MG63 (cell line): ENCODE measurements at regions not wholly inside any gene's neighbourhood (a gene's known extent, or its start where the extent isn't known, plus 50 kb on each side); places are given as distances from the start of the nearest gene placed in this dataset.

Source experiments
- DNase-seq: peaks from one replicate; pipeline ENCODE4 v3.0.0-alpha.2; 2020
- H3K27me3 ChIP-seq: fragments of 250-450 bp; sonication (Bioruptor Pico); 2 replicates; pipeline ENCODE4 v1.5.1; 2020; ENCODE audit warnings: mild to moderate bottlenecking, moderate library complexity
- H3K36me3 ChIP-seq: fragments of 250-450 bp; sonication (Bioruptor Pico); 2 replicates; pipeline ENCODE4 v1.5.1; 2020; ENCODE audit warnings: mild to moderate bottlenecking, moderate library complexity
- H3K4me3 ChIP-seq: fragments of 250-450 bp; sonication (Bioruptor Pico); 2 replicates; pipeline ENCODE4 v1.5.1; 2020; ENCODE audit warnings: mild to moderate bottlenecking, moderate library complexity
- H3K9me3 ChIP-seq: fragments of 250-450 bp; sonication (Bioruptor Pico); 2 replicates; pipeline ENCODE4 v1.5.1; 2020; ENCODE audit warnings: mild to moderate bottlenecking, moderate library complexity

- no peak overlapping the region for H3K4me3 ChIP-seq
- no peaks in the 10 kb centered on the region for H3K36me3 ChIP-seq
- H3K9me3 ChIP-seq, result peaks cover 13% of the 10 kb centered on the region
- H3K27me3 ChIP-seq, result no peaks in the 10 kb centered on the region
- peak; percentile 58 for DNase-seq
Measured at GRCh38 chr4:53682196-53682595, 90.9 kb upstream of the LNX1 start.

GRCh38 chr4:53680598-53680997 lies 89.3 kb upstream of the LNX1 start:
- Histone ChIP-seq H3K36me3 (no peaks in the 10 kb centered on the region), H3K4me3 (no peak overlapping the region), H3K9me3 (peaks cover 17% of the 10 kb centered on the region), H3K27me3 (no peaks in the 10 kb centered on the region)
- no peak for DNase-seq

DNA sequence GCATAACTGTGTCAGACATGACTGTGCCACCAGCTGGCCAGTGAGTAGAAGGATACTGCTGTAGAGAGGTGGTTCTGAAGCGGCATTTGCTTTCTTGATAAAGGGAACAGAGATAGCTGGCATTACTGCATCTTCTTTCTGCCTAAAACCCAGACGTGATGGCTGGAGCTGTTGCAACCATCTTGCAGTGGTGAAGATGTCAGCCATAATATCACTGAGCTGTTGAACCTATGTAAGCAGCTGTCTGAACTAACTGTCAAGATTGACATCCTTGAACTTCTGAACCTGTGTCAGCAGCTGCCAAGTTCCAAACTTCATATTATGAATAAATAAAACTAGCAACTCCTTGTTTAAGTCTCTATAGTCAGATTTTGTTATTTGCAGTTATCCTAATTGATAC lies 88.9 kb upstream of the LNX1 start:
- H3K9me3 ChIP-seq, result peaks cover 17% of the 10 kb centered on the region
- no peak overlapping the region for H3K4me3 ChIP-seq
- H3K36me3 ChIP-seq, result no peaks in the 10 kb centered on the region
- no peak for DNase-seq
- no peaks in the 10 kb centered on the region for H3K27me3 ChIP-seq

- H3K9me3 ChIP-seq, result peaks cover 17% of the 10 kb centered on the region
- no peaks in the 10 kb centered on the region for H3K27me3 ChIP-seq
- DNase-seq, result no peak
- H3K4me3 ChIP-seq, result no peak overlapping the region
- H3K36me3 ChIP-seq, result no peaks in the 10 kb centered on the region
Measured at GRCh38 chr4:53676402-53676871, 85.2 kb upstream of the LNX1 start.

DNA sequence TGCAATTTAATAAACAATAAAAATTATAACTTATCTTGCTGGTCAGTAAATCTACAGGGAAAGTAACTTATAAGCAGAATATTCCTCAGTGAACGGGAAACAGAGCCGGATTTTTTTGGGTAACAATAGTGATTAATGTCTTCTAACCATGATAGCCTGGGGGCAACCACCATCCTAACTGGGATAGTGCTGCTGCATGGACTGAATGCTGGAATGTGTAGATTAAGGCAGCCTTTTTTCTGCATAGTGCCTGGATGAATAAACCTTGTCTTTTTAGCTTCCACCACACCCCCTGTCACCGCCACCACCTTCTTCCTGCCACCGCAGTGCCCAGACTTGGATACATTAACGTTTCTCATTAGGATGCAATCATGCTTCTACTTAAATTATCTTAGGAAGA lies 83.6 kb upstream of the LNX1 start:
- H3K27me3 ChIP-seq, result no peaks in the 10 kb centered on the region
- H3K4me3 ChIP-seq, result no peak overlapping the region
- no peak for DNase-seq
- peaks cover 10% of the 10 kb centered on the region for H3K9me3 ChIP-seq
- no peaks in the 10 kb centered on the region for H3K36me3 ChIP-seq

DNA sequence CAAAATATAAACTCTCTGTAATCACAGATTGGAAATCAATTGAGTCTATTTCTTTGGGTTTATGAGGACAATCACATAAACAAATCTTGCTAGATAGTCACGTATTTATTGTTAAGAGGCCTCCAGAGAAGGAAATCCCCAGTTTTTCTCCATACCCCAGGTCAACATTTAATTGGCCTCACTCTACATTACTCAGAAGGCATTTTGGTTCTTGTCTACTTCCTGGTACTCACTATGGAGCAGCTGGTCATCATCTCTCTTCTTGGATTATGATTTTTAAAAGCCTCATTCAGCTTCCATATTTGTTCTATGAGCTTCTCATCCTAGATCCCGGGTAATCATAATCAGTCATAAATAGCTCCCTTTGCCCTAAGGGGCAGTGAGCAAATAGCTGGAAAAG lies 81.6 kb upstream of the LNX1 start:
- Histone ChIP-seq H3K9me3 (peaks cover 15% of the 10 kb centered on the region), H3K36me3 (no peaks in the 10 kb centered on the region), H3K27me3 (no peaks in the 10 kb centered on the region), H3K4me3 (no peak overlapping the region)
- no peak for DNase-seq

- no peaks in the 10 kb centered on the region for H3K27me3 ChIP-seq
- DNase-seq, result no peak
- H3K4me3 ChIP-seq, result no peak overlapping the region
- no peaks in the 10 kb centered on the region for H3K36me3 ChIP-seq
- H3K9me3 ChIP-seq, result peaks cover 19% of the 10 kb centered on the region
Measured at GRCh38 chr4:53671757-53672156, 80.5 kb upstream of the LNX1 start.

DNA sequence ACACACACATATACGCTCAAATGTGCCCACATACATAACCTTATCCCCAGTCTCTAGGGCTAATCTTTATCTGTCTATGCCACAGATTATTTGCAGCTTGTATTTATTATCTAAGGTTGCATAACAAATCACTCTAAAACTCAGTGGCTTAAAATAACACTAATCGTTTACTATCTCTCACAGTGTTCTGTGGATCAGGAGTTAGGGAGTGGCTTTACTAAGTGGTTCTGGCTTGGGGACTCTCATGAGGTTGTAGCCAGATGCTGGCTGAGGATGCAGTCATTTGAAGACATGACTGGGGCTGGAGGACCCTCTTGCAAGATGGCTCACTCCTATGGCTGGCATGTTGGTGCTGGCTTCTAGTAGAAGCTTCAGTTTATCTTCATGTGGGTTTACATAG lies 68.5 kb upstream of the LNX1 start:
- Histone ChIP-seq H3K36me3 (no peaks in the 10 kb centered on the region), H3K4me3 (no peak overlapping the region), H3K27me3 (no peaks in the 10 kb centered on the region), H3K9me3 (peaks cover 6% of the 10 kb centered on the region)
- DNase-seq, result no peak

GRCh38 chr4:53659112-53659511 lies 67.8 kb upstream of the LNX1 start:
- Histone ChIP-seq H3K4me3 (no peak overlapping the region), H3K27me3 (no peaks in the 10 kb centered on the region)

GRCh38 chr4:53658029-53658428 lies 66.7 kb upstream of the LNX1 start:
- Histone ChIP-seq H3K27me3 (no peaks in the 10 kb centered on the region), H3K4me3 (no peak overlapping the region), H3K9me3 (no peaks in the 10 kb centered on the region), H3K36me3 (no peaks in the 10 kb centered on the region)
- no peak for DNase-seq

More at GRCh38 chr4:53659112-53659511, 67.8 kb upstream of the LNX1 start:
- no peaks in the 10 kb centered on the region for H3K36me3 ChIP-seq
- no peak for DNase-seq
- H3K9me3 ChIP-seq, result no peaks in the 10 kb centered on the region

DNA sequence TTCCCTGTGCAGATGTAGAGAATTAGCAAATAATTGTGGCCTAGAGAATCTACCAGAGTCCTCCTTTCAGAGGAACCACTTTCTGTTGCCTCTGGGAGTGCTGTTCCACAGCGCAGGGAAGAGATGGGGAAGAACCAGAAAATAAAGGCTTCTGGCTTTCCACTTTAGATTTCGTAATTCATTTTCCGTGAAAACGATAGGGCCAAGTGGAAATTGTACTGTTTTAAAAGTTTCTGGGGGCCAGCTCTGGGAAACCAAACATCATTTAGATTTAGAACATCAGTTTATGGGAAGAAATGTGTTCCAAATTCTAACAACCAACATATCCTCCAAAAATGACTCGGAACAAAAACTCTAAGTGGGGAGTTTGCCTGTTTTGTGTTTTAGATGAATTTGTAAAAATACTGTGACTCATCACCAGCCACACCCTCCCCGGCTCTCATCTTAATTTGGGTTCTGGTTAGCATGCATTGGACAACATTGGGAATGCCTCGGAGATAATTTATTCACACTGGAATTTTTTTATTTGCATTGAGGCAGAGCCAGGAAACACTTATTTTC lies 65.2 kb upstream of the LNX1 start:
- DNase-seq, result peak; percentile 62
- Histone ChIP-seq H3K9me3 (no peaks in the 10 kb centered on the region), H3K36me3 (no peaks in the 10 kb centered on the region), H3K4me3 (no peak overlapping the region), H3K27me3 (no peaks in the 10 kb centered on the region)

DNA sequence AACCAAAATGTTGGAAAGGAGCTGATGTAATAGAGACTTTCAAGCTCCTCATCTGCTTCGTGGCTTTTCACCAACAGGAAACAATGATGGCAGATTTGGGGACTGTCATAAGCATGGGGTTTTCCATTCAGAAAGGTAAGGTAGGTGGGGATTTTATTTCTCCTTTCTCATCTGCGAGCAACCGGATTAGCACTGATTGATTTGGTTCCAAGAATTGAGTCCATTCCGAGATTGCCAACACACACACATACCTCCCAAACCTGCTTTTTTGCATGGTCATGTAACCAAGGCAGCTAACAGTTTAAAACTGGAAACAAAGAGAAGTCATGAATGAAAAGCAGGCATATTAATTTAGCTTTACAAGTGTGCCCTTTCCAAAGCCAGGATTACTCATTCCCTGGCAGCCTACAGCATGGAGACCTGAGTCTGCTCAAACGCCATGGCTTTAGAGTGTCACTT lies 63.0 kb upstream of the LNX1 start:
- peak; percentile 96 for DNase-seq

GRCh38 chr4:53653484-53654053 lies 62.3 kb upstream of the LNX1 start:
- no peaks in the 10 kb centered on the region for H3K36me3 ChIP-seq
- H3K4me3 ChIP-seq, result no peak overlapping the region
- no peaks in the 10 kb centered on the region for H3K9me3 ChIP-seq
- DNase-seq, result peak; percentile 27
- H3K27me3 ChIP-seq, result no peaks in the 10 kb centered on the region

More for the DNA sequence above, 63.0 kb upstream of the LNX1 start:
- Histone ChIP-seq H3K27me3 (no peaks in the 10 kb centered on the region), H3K36me3 (no peaks in the 10 kb centered on the region), H3K4me3 (no peak overlapping the region), H3K9me3 (no peaks in the 10 kb centered on the region)

DNA sequence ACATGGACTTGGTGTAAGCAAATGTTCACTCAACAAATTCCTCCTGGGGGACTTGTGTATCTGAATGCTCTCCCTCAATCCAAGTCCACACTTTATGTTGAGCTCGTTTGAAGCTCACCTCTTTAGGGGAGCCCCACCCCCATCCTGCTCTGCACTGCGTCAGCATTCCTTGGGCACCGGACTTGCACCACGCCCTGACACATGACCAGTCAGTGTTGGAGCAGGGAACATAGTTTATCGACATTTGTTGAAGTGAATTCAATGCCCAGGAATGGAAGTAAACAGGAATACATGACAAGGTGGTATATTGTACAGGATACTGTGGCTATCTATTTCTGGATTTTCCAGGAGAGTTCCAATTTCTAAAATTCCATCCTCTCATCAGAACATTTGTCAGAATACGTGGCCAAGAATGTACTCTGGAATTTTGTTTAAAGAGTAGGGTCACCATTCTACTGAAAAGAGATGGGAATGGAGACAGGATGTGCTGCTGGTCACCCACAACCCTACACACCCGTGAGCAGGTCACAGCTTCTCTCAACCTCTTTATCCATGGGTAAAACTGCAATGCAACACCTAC lies 60.0 kb upstream of the LNX1 start:
- Histone ChIP-seq H3K27me3 (no peaks in the 10 kb centered on the region), H3K4me3 (no peak overlapping the region), H3K9me3 (no peaks in the 10 kb centered on the region), H3K36me3 (no peaks in the 10 kb centered on the region)
- DNase-seq, result no peak

- DNase-seq, result no peak
Measured at GRCh38 chr4:53649357-53649756, 58.1 kb upstream of the LNX1 start.

DNA sequence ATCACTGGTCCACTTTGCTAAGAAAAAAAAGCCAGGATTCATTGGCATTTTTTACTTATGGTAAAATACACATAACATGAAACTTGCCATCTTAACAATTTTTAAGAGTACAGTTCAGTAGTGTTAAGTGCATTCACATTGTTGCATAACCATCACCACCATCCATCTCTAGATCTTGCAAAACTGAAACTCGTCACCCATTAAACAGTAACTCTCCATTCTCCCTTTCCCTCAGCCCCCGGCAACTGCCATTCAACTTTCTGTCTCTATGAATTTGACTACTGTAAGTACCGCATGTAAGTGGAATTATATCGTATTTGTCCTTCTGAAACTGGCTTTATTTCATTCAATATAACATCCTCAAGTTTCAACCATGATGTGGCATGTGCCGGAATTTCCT lies 56.3 kb upstream of the LNX1 start:
- no peaks in the 10 kb centered on the region for H3K36me3 ChIP-seq
- DNase-seq, result no peak
- H3K9me3 ChIP-seq, result no peaks in the 10 kb centered on the region
- no peaks in the 10 kb centered on the region for H3K27me3 ChIP-seq
- no peak overlapping the region for H3K4me3 ChIP-seq

More at GRCh38 chr4:53649357-53649756, 58.1 kb upstream of the LNX1 start:
- no peaks in the 10 kb centered on the region for H3K36me3 ChIP-seq
- no peaks in the 10 kb centered on the region for H3K27me3 ChIP-seq
- H3K9me3 ChIP-seq, result no peaks in the 10 kb centered on the region
- H3K4me3 ChIP-seq, result no peak overlapping the region

DNA sequence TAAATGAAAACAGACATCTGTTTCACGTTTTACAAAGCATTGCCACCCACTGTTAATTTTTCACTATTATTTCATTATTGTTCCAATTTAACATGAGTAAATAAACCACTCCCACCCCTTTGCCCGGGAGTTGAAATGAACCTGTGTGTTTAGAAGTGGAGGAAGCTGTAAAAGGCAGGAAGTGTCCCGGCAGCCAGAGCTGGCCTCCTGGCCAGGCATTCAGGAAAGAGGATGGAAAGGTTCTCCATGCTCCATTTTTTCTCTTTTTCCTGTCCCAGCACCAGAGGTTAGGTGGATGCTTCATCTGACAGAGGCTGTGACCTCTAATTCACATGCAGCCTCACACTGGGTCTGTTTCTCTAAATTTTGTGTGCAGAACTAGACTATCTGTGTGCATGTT lies 55.5 kb upstream of the LNX1 start:
- no peaks in the 10 kb centered on the region for H3K9me3 ChIP-seq
- DNase-seq, result no peak
- H3K4me3 ChIP-seq, result no peak overlapping the region
- H3K36me3 ChIP-seq, result no peaks in the 10 kb centered on the region
- H3K27me3 ChIP-seq, result no peaks in the 10 kb centered on the region

- no peaks in the 10 kb centered on the region for H3K36me3 ChIP-seq
- H3K27me3 ChIP-seq, result no peaks in the 10 kb centered on the region
- no peaks in the 10 kb centered on the region for H3K9me3 ChIP-seq
- no peak for DNase-seq
- no peak overlapping the region for H3K4me3 ChIP-seq
Measured at GRCh38 chr4:53645108-53645507, 53.8 kb upstream of the LNX1 start.
